ENCODE measurements at regions not wholly inside any gene's neighbourhood (a gene's known extent, or its start where the extent isn't known, plus 50 kb on each side); places are given as distances from the start of the nearest gene placed in this dataset.
"Not testable (repeated sequence)": the region's sequence is repeated elsewhere in the genome, so short reads cannot be mapped to it uniquely, and the experiment has no call there.

- DNase-seq: no peak
Observed at GRCh38 chr19:56949626-56950025, 109.1 kb upstream of the PEG3 start.

GRCh38 chr19:56951672-56952071 lies 111.1 kb upstream of the PEG3 start:
- DNase-seq: no peak

DNA sequence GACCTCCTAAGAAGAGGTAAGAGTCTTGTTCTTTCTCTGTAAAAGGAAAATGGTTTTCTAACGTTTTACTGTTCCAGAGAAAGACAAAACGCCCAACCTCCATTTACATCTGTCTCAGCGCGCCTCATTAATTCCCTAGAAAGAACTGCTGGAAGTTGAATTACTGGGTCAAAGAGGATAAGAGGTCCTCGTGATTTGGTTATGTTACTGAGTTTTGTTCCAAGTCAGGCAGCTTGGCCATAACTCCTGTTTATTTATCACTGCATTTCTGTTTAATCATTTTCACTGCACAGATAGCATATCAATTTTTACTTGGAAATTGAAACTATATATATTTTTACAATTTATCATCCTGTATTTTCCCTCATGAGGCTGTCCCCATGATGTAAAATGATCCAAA lies 112.9 kb upstream of the PEG3 start:
- no peak for DNase-seq

- DNase-seq: no peak
Observed at GRCh38 chr19:56955637-56956216, 115.2 kb upstream of the PEG3 start.

GRCh38 chr19:56956503-56957226 lies 116.1 kb upstream of the PEG3 start:
- DNase-seq: no peak

DNA sequence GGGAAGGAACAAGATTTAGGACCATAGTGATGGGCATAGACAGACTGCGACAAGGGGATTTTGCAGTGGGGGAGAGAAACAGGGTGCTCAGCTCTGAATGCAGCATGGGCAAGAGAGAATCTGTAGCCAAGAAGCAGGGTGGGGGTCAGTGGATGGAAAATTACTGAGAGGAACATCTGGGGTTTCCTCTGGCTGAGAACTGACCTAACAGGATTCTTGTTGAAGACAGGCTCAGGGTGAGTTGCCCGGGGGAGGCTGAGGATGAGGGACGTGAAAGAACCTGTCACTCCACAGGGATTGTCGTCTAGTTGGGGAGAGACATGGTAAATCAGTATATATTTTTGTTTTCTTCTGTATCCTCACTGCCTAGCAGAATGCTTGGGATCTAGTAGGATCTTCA lies 118.7 kb upstream of the PEG3 start:
- no peak for DNase-seq

GRCh38 chr19:56960959-56961543 lies 120.5 kb upstream of the PEG3 start:
- no peak for DNase-seq

GRCh38 chr19:56964410-56964920 lies 123.9 kb upstream of the PEG3 start:
- DNase-seq: no peak

GRCh38 chr19:56966225-56966696 lies 125.7 kb upstream of the PEG3 start:
- DNase-seq: no peak

DNA sequence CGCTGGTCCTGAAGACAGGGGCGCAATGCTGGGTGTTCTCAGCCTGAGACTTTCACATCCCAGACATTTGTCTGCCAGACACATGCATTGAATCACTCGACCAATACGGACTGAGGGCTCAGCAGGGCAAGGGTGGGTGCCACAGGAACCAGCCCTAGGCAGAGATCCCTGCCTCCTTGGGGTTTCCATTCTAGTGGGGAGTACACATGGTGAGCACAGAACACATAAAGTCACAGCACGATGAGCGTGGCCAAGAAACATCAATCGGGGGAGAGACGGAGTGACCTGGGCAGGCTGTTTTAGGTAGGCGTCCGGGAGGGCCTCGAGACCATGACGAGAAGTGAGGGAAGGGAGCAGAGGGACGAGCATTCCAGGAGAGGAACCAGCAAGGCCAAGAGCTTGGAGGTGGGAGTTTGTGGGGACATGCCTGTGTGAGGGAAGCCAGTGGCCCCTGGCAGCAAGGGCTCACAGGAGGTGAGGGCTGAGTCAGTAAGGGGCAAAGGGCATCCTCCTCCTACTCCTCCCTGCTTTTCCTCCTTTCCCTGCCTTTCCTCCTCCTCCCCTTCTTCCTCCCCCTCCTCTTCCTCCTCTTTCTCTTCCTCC lies 126.3 kb upstream of the PEG3 start:
- DNase-seq: no peak

GRCh38 chr19:56969156-56969555 lies 128.6 kb upstream of the PEG3 start:
- no peak for DNase-seq

GRCh38 chr19:56969759-56970178 lies 129.2 kb upstream of the PEG3 start:
- no peak for DNase-seq

- DNase-seq: no peak
Observed at GRCh38 chr19:56971230-56971629, 130.7 kb upstream of the PEG3 start.

DNA sequence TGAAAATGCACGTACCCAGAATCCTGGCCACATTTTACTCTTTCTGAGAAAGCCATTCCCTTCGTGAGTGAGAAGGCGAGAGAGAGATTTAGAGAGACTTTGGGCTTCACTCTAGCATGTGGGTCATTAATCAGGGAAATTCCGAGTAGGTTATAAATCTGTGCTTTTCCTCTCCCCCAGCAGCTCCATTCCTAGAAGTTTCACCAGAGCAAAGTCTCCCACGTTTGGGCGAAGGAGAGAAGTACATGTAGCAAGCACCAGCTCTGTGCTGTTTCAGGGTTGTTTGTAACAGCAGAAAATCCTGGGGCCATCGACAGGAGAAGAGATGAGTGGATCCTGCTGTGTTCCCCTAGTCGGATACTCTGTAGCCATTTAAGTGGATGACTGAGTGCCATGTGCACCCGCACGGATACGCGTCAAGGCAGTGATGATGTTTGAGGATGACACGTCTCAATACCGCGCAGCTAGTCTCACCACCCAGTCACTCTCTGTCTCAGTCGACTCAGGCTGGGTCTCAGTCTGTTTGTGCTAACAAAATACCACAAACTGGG lies 131.8 kb upstream of the PEG3 start:
- no peak for DNase-seq

GRCh38 chr19:56973713-56974555 lies 133.4 kb upstream of the PEG3 start:
- DNase-seq: no peak

DNA sequence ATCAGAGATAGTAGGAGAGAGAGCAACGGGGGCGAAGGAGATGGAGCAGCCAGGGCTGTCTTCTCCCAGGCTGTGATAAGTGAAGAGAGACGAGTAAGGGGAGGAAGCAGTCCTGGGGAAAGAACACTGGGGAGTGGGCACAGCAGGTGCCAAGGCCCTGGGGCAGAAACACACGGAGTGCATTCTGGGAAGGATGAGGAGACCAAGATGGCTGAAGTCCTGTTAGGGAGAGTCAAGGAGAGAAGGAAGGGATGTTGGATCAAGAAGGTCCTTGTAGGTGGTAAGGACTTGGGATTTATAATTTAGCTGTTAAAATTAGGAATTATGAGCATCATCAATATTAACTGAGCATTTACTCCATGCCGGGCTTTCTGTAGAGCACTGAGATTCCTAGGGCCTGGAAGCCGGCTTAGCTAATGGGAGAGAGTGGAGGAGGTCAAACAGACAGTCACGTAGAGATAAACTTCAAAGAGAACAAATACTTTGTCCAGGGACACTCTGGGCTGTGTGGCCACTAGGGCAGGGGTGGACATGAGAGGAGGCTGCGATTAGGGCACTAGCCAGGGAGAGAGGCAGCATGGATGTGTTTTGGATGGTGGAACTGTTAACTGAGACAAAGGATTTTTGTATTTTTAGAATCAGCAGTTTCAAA lies 134.2 kb upstream of the PEG3 start:
- DNase-seq: no peak

GRCh38 chr19:56976300-56976699 lies 135.8 kb upstream of the PEG3 start:
- DNase-seq: no peak

DNA sequence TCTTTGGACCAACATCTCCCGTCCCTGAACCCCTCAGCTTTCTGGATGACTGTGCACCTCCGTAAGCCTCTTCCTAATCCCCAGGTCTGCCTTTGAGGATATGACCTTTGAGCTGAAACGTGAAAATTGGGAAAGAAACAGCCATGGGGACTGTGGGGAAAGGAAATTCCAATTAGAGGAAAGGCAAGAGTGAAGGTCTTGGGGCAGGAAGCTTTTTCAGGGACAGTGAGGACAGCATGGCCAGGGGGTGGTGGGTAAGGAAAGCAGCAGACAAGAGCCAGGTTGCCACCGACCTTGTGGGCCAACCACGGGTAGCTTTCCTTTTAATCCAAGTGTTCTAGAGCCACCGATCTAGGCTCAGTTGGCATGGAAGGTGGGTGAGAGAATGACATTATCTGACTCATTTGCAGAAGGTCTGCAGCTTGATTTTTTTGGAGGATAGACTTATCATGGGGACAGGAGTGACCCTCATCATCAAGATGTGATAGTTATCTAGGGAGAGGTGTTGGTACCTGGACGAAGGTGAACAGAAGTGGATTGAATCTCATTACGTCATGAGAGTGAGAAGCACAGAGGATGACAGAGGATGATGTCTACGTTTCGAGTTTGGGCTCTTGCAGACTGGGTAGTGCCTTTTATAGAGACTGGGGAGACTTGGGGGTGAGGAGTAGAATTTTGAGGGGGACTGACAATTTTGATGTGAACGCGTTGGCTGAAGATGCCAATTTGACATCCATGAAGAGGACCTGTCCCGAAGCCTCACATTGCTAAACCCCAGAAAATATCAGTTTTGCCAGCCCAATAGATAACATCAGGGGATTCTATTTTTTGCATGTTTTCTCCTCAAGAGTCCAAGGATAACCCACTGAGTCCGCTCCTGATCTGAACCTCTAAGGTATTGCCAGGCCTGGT lies 136.7 kb upstream of the PEG3 start:
- DNase-seq: no peak

GRCh38 chr19:56978023-56978565 lies 137.6 kb upstream of the PEG3 start:
- DNase-seq: no peak

DNA sequence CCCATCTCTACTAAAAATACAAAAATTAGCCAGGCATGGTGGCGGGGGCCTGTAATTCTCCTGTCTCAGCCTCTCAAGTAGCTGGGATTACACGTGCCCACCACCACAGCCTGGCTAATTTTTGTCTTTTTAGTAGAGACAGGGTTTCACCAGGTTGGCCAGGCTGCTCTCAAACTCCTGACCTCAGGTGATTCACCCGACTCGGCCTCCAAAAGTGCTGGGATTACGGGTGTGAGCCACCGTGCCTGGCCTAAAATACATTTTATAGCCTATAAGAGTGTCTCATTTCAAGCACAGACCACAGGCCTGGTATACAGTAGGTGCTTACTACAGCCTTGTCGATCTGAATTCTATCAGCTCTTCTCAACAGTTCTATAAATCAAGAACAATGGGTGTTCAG lies 139.5 kb upstream of the USP29 start:
- DNase-seq: not testable (repeated sequence)

DNA sequence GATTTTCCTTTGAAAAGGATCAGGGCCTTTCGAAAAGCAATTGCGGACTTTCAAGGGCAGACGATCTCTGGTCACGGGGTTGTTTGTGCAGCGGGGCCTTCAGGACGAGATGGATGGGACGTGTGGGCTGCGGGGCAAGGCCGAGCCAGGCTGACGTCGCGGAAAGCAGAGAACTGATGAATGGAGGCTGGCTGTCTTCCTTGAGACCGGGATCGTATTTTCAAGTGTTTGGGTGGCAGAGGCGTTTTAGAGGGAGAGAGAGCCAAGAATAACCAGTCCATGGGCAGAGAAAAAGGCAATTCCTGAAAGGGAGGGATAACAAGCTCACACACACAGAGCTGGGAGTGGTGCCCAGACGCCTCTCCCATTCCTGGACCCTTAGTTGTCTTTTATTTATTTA lies 138.9 kb upstream of the USP29 start:
- no peak for DNase-seq

Measured in stimulated activated CD8-positive, alpha-beta memory T cell treated with anti-CD3 and anti-CD28 coated beads, Interleukin-4, amount 100 ng/mL, for 48 hours (primary cell).